Uterus (tissue), 3 donors: ENCODE measurements at regions not wholly inside any gene's neighbourhood (a gene's known extent, or its start where the extent isn't known, plus 50 kb on each side); places are given as distances from the start of the nearest gene placed in this dataset.

ENCODE experiments used
- DNase-seq, 2 donors: peaks; one replicate each; pipeline ENCODE4 v3.0.0-alpha.2; 2019 to 2020
- H3K27ac ChIP-seq, 2 donors: fragments of 200-600 bp; sonication (generic); 1 replicate in 1 of 2; 2 replicates in 1 of 2; pipeline ENCODE4 v1.5.1; 2016 to 2018
- H3K27me3 ChIP-seq, 2 donors: fragments of 200-600 bp; sonication (generic); one replicate each; pipeline ENCODE4 v1.5.1; 2018 to 2019; ENCODE audit warnings: control low read depth in 1 of 2
- H3K36me3 ChIP-seq, 2 donors: fragments of 200-600 bp; sonication (generic); one replicate each; pipeline ENCODE4 v1.5.1; 2019; ENCODE audit warnings: control low read depth in 1 of 2
- H3K4me1 ChIP-seq, 2 donors: fragments of 200-600 bp; sonication (generic); one replicate each; pipeline ENCODE4 v1.5.1; 2018 to 2019; ENCODE audit warnings: control low read depth in 1 of 2
- H3K4me3 ChIP-seq, 2 donors: fragments of 200-600 bp; sonication (generic); 1 replicate in 1 of 2; 2 replicates in 1 of 2; pipeline ENCODE4 v1.5.1; 2018 to 2019; ENCODE audit warnings: mild to moderate bottlenecking in 1 of 2
- H3K9me3 ChIP-seq, 2 donors: fragments of 200-600 bp; sonication (generic); one replicate each; pipeline ENCODE4 v1.5.1; 2019; ENCODE audit warnings: control low read depth in 1 of 2
- CTCF ChIP-seq, 4 experiments: fragments of 200-600 bp in 2 of 4; fragments of 450-650 bp in 2 of 4; sonication (generic) in 2 of 4; IDR thresholded peaks; one replicate each; pipeline ENCODE4 v1.5.1; 2016 to 2019; ENCODE audit warnings: antibody characterized with exemption in 4 of 4, mild to moderate bottlenecking in 2 of 4, moderate library complexity in 1 of 4
- POLR2A ChIP-seq, 2 donors: fragments of 450-650 bp; IDR thresholded peaks; one replicate each; pipeline ENCODE4 v1.6.1; 2016; ENCODE audit warnings: antibody characterized with exemption in 2 of 2, mild to moderate bottlenecking in 1 of 2, moderate library complexity in 1 of 2
- intact Hi-C: fragments of 100-400 bp; cut with DNase I; formaldehyde crosslinking; loops from one replicate; pipeline ENCODE4 v1.15.1; 2023; ENCODE audit warnings: low total_unique reads
- donor health status: DM: yes; HTN: yes; CAD: no.

- H3K27ac ChIP-seq = no peak overlapping the region
- H3K36me3 ChIP-seq = no peaks in the 10 kb centered on the region
- no peaks in the 10 kb centered on the region for H3K27me3 ChIP-seq
- intact Hi-C loops = no loop called here
- no peaks in the 10 kb centered on the region for H3K4me1 ChIP-seq
- no peak overlapping the region for H3K4me3 ChIP-seq
- H3K9me3 ChIP-seq = no peaks in the 10 kb centered on the region
- TF ChIP-seq CTCF (IDR thresholded peaks at IDR 0.05) (no peak), POLR2A (IDR thresholded peaks at IDR 0.05) (no peak)
- DNase-seq = no peak
Measured at GRCh38 chr7:85764034-85764433, 577.2 kb upstream of the SEMA3D start.

DNA sequence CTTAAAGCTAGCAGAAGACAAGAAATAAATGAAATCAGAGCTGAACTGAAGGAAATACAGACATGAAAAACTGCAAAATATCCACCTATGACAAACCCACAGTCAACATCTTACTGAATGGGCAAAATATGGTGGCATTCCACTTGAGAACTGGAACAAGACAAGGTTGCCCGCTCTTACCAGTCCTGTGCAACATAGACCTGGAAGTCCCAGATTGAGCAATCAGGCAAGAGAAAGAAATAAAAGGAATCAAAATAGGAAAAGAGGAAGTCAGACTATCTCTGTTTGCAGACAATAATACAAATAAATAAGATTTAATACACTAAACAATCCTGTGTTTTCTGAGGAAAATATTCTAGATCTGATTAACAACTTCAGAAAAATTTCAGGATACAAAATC lies 570.5 kb upstream of the SEMA3D start:
- no peaks in the 10 kb centered on the region for H3K4me1 ChIP-seq
- no peak overlapping the region for H3K27ac ChIP-seq
- no peaks in the 10 kb centered on the region for H3K9me3 ChIP-seq
- TF ChIP-seq CTCF (IDR thresholded peaks at IDR 0.05) (no peak), POLR2A (IDR thresholded peaks at IDR 0.05) (no peak)
- no peaks in the 10 kb centered on the region for H3K36me3 ChIP-seq
- H3K27me3 ChIP-seq = no peaks in the 10 kb centered on the region
- intact Hi-C loops = no loop called here
- DNase-seq = no peak
- H3K4me3 ChIP-seq = no peak overlapping the region

GRCh38 chr7:85750454-85750949 lies 563.6 kb upstream of the SEMA3D start:
- Histone ChIP-seq H3K9me3 (no peaks in the 10 kb centered on the region), H3K27me3 (no peaks in the 10 kb centered on the region), H3K36me3 (no peaks in the 10 kb centered on the region), H3K4me3 (no peak overlapping the region), H3K4me1 (no peaks in the 10 kb centered on the region), H3K27ac (no peak overlapping the region)
- TF ChIP-seq POLR2A (IDR thresholded peaks at IDR 0.05) = no peak
- no peak for TF ChIP-seq CTCF (IDR thresholded peaks at IDR 0.05)
- no peak for DNase-seq
- intact Hi-C loops = no loop called here

DNA sequence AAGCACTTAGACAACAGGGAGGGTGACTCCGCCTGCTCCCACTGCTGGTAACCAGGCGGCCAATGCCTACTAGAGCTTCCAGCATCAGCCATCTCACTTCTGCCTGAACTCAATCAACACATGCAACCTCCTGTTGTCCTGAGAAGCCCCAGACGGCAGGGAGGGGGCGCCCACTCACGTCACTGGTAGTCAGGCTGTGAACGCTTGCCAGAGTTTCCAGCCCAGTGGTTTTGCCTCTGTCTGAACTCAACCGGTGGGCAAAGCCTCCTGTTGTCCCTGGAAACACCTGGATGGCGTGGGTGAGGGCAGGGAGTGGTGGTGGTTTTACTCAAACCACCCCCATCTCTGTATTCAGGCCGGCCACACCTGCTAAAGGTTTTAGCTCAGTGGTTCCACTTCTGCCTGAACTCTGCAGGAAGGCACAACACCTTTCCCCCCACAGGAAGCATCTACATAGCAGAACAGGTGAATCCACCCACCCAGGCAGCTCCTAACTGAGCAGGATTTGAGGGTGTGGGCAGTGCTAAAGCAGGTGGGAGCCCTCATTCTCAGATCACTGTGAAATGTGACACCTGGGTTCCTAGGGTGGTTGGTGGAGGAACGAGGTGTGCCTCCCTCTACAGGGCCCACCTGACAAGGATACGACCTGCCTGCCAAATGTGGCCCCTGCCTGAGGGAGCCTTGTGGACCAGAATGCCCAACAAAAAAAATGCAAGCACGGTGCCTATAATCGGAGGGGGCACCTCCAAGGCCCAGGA lies 563.0 kb upstream of the SEMA3D start:
- no peak for DNase-seq

More for the DNA sequence above, 563.0 kb upstream of the SEMA3D start:
- Histone ChIP-seq H3K4me3 (no peak overlapping the region), H3K27ac (no peak overlapping the region), H3K4me1 (no peaks in the 10 kb centered on the region), H3K27me3 (no peaks in the 10 kb centered on the region), H3K9me3 (no peaks in the 10 kb centered on the region), H3K36me3 (no peaks in the 10 kb centered on the region)
- intact Hi-C loops = no loop called here
- TF ChIP-seq POLR2A (IDR thresholded peaks at IDR 0.05) (no peak), CTCF (IDR thresholded peaks at IDR 0.05) (no peak)
